ENCODE measurements at regions not wholly inside any gene's neighbourhood (a gene's known extent, or its start where the extent isn't known, plus 50 kb on each side); places are given as distances from the start of the nearest gene placed in this dataset.

DNA sequence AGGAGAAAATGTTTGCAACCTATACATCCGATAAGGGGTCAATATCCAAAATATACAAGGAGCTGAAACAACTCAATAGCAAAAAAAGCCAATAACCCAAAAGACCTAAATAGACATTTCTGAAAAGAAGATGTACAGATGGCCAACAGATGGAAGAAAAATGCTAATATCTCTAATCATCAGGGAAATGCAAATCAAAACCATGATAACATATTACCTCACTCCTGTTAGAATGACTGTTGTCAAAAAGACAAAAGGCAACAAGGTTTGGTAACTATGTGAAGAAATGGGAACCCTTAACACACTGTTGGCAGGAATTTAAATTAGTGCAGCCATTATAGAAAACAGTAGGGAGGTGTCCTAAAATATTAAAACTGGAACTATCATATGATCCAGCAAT, 74.7 kb downstream of the LEPR start:
- DNase-seq (ENCODE audit: low spot score): no peak

DNA sequence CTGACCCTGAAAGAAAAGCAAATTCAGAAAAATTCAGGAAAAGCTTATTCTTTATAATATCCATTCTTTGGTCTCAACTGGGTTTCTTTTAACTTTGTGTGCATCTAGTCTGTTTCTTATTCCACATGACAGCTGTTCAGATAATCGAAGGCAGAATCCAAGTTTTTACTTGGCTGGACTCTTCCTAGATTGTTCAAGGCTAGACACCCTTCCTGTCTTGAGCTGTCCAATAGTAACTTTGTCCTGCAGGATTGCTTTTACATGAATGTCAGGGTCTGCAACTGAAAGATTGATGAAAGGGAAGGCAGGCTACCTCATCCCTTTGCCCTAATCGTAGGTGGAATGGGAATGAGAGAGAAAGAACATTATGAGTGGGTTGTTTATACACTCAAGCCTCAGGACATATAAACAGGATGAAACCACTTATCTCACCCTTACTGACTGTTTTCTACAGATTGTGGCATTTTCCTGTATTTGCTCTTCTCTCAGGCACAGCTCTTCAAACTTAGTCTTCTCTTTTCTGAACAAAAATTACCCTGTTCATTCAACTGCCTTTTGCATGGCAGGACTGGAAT, 76.9 kb downstream of the LEPR start:
- in situ Hi-C loops (cut with MboI; ENCODE audit: low pct_unique_long_range_greater_than_20kb, low sequenced_read_pairs, unreplicated experiment): no loop called here
- TF ChIP-seq, protein P1, sequence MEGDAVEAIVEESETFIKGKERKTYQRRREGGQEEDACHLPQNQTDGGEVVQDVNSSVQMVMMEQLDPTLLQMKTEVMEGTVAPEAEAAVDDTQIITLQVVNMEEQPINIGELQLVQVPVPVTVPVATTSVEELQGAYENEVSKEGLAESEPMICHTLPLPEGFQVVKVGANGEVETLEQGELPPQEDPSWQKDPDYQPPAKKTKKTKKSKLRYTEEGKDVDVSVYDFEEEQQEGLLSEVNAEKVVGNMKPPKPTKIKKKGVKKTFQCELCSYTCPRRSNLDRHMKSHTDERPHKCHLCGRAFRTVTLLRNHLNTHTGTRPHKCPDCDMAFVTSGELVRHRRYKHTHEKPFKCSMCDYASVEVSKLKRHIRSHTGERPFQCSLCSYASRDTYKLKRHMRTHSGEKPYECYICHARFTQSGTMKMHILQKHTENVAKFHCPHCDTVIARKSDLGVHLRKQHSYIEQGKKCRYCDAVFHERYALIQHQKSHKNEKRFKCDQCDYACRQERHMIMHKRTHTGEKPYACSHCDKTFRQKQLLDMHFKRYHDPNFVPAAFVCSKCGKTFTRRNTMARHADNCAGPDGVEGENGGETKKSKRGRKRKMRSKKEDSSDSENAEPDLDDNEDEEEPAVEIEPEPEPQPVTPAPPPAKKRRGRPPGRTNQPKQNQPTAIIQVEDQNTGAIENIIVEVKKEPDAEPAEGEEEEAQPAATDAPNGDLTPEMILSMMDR (IDR thresholded peaks at IDR 0.05; ENCODE audit: extremely low read depth, insufficient read depth, missing control alignments): no peak
- no peak for DNase-seq (ENCODE audit: low spot score)

More for the DNA sequence above, 74.7 kb downstream of the LEPR start:
- TF ChIP-seq, protein P1 (IDR thresholded peaks at IDR 0.05; ENCODE audit: extremely low read depth, insufficient read depth, missing control alignments): no peak
- in situ Hi-C loops (cut with MboI; ENCODE audit: low pct_unique_long_range_greater_than_20kb, low sequenced_read_pairs, unreplicated experiment): no loop called here

DNA sequence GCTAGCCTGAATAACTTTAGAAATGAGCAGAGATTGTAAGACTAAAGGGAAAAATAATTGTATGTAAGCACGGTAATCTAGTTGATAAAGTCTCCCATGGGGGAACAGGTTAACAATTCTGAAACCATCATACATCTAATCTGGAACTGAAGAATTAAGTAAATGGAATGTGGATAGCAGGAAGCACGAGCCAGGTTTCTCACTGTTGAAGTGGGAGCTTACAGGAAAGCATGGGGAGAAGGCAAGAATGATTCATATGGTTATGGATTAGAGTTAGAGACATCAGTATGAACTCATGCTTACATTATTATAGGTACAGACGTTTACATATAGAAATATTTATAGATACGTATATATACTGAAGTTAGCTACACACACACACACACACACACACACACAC, 83.0 kb downstream of the LEPR start:
- DNase-seq (ENCODE audit: low spot score): no peak
- in situ Hi-C loops (cut with MboI; ENCODE audit: low pct_unique_long_range_greater_than_20kb, low sequenced_read_pairs, unreplicated experiment): no loop called here
- TF ChIP-seq, protein P1 (IDR thresholded peaks at IDR 0.05; ENCODE audit: extremely low read depth, insufficient read depth, missing control alignments): no peak

DNA sequence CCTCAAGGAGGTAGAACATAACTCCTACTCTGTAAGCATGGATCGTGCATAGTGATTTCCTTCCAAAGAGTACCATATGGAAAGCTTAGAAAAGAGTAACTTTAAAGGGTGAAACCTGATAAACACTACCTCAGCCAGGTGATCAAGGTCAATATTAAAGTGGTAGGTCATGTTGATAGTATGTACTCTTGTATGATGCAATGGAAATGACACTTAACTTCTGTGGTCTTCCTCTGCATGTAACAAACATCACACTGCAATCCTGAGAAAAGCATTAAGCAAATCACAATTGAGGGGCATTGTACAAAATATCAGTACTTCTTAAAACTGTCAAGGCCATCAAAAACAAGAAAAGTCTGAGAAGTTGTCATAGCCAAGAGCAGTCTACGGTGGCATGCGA, 83.8 kb downstream of the LEPR start:
- in situ Hi-C loops (cut with MboI; ENCODE audit: low pct_unique_long_range_greater_than_20kb, low sequenced_read_pairs, unreplicated experiment): no loop called here
- DNase-seq (ENCODE audit: low spot score): no peak
- TF ChIP-seq, protein P1 (IDR thresholded peaks at IDR 0.05; ENCODE audit: extremely low read depth, insufficient read depth, missing control alignments): no peak

DNA sequence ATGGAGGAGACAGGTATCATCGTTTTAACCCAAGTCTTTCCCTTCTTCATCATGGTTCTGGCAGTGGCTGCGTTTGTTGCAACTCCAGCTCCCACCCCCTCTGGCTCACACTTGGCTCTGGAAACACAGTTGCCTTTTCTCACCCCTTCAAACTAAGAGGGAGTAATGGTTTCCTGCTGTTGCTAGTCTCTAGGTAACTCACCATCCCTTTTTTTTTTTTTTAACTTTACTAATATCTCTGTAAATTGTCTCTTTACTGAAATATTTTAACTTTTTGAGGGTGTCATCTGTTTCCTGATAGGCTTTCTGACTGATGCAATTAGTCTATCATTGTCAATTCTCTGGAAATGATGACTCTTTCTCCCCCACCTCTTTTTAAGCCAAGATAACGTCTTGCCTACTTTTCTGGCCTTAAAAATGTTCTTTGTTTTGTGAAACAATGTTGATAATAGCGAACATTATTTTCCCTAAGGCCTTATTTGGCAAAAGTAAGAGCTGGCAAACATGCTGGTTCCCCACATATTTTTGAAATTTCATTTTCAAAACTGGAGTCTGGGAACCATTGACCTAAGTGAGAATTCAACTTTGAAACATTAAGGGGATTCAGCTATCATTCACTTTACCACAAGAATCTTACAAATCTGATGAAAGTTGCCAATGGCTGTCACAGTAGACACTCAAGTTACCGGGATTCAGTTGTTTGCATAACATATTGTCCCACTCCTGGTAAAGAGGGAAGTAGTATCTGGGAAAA, 85.3 kb downstream of the LEPR start:
- DNase-seq (ENCODE audit: low spot score): no peak
- in situ Hi-C loops (cut with MboI; ENCODE audit: low pct_unique_long_range_greater_than_20kb, low sequenced_read_pairs, unreplicated experiment): no loop called here
- TF ChIP-seq, protein P1 (IDR thresholded peaks at IDR 0.05; ENCODE audit: extremely low read depth, insufficient read depth, missing control alignments): no peak

DNA sequence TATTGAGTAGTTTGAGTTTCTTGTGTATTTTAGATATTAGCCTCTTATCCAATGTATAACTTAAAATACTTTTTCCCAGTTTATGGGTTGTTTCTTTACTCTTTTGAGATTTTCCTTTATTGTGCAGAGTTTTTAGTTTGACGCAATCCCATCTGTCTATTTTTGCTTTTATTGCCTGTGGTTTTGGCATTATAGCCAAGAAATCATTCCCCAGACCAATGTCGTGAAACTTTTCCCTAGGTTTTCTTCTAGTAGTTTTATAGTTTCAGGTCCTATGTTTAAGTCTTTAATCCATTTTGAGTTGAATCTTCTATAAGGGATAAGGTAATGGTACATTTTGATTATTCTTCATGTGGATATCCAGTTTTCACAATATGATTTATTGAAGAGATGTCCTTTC, 87.6 kb downstream of the LEPR start:
- in situ Hi-C loops (cut with MboI; ENCODE audit: low pct_unique_long_range_greater_than_20kb, low sequenced_read_pairs, unreplicated experiment): no loop called here
- DNase-seq (ENCODE audit: low spot score): no peak
- TF ChIP-seq, protein P1 (IDR thresholded peaks at IDR 0.05; ENCODE audit: extremely low read depth, insufficient read depth, missing control alignments): no peak
